CD4-positive, alpha-beta T cell treated with Interleukin-17A for 4 hours (primary cell): ENCODE measurements at regions not wholly inside any gene's neighbourhood (a gene's known extent, or its start where the extent isn't known, plus 50 kb on each side); places are given as distances from the start of the nearest gene placed in this dataset.

Source experiments
- DNase-seq: peaks from one replicate; pipeline ENCODE4 v3.0.0-alpha.2; 2020; ENCODE audit warnings: mixed read lengths

DNA sequence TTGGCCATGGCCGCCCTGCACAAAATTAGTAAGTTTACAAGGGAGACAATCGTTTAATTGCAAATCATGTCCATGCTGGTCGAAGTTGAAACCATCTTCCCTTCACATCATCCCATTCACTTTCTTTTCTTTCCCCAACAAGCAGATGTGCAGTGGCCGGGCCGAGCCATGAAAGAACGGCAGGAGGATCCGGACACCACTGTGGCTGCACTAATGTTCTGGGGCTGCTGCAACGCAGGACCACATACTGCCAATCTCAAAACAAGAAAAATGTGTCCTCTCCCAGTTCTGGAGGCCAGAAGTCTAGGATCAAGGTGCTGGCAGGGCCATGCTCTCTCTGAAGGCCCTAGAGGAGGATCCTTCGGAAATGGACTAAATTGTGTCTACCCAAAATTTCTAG lies 227.4 kb upstream of the MYT1L start:
- DNase-seq, result no peak

DNA sequence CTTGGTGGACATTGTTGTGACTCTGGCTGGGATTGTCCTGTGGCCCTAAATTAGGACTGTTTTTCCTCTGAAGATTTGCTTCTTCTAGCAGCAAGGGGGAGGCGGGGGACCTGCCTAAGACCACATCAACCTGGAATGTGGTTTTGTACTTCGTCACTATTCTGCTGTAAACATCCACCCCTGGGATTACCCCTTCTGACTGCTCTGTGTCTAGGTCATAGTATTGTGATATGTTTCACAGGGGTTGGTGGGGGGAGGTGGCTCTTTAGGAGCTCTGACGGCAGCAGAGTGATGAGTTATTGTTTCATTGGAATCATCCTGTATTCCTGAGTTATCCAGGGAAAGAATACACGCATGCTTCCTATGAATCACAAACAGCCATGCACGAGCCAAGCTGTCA lies 226.4 kb upstream of the MYT1L start:
- DNase-seq, result no peak

DNA sequence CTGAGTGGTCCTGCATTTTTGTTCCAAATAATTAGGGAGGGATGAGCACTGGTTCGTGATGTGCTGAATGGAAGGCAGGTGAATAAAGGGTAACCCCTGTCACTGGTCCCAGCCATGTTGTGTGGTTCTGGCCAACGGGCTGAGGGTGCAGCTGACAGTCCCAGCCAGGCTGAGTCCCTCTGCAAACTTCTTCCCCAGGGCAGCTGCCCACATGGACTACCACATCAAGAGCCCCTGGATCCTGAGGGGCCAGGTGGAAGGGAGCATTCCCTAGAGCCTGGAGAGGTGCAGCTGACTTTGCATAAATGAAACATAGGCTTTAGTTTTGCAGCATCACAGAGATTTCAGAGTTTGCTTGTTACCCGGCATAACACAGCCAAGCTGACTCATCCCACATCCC lies 219.8 kb upstream of the MYT1L start:
- no peak for DNase-seq

DNA sequence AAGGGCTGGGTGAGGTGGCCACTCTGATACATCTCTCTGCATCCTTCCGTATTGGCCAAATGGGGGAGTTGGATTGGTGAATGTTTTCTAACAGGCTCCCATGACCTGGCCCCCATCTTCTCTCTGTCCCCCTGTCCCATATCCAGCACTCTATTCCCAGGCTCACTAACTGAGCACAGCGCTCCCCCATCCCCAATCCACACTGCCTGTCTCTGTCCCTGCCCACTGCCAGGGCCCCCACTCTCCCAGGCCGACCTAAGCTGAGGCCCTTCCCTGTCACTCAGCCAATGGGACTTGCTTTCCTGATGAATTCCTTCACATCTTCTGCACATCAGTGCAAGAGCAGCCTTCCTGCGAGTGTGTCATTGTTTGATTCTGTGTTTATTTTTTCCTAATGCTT lies 216.8 kb upstream of the MYT1L start:
- DNase-seq, result no peak

DNA sequence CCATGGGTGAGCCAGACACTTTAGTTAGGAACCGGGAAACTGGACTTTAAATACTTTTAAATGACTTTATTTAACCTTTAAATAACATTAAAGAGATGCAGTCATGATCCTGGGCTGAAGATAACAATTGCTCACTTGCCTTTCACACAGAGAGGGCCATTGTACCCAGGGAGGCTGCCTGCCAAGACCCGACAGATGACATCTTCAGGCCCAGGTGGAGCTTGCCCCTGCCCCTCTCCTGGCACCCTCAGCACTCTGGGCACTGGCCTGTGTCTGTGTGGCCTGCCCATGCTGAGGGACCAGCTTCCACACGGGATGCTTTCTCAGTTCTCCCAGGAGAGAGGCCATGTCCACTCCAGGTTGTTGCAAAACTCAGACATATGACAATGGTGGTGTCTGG lies 216.4 kb upstream of the MYT1L start:
- no peak for DNase-seq

DNA sequence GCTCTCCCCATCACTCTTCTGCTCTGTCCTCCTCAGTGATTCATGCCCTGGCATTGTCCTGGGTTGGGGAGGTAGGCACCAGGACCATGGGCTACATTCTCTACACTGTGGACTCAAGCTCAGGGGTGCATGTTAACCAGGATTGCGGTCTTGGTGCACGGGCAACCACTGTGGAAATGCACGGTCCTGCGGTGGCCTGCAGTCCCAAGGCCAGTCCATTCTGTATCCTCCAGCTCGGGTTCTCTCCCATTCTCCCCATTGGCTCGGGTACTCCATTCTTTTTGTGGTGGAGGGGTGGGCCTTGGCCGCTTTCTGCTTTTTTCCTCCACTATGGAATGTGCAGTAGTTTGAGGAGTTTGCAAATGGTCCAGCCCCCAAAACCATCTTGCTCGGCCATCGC lies 215.0 kb upstream of the MYT1L start:
- DNase-seq, result no peak

DNA sequence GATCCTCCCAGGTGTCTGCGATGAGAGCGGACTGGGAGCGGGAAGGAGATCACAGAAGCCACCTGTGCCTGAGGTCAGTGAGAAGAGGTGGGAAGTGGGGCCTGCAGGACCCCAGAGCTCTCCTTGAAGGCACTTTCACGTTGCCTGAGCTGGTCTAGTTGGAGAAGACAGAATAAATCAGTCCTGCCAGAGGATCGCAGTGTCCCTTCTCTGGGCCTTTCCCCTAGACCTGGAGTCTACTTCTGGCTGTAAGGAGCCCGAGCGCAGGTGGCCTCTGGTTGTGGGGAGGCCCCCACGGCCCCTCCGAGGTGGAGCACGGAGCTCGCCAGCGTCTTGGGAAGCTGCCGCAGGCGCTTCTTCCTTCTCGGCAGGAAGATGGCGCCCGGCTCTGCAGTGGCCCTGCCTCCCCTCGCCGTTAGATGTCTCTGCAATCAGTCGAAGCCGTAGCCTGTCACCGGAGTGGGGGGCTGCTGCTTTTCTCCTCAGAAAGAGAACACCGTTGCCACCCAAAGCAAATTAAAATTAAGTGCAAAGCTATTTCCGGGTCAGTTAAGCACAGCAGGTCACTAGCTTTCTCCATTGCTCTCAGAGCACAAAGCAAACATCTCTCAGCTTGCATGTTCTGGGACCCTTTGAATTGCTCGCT lies 212.0 kb upstream of the MYT1L start:
- peak; percentile 7 for DNase-seq

DNA sequence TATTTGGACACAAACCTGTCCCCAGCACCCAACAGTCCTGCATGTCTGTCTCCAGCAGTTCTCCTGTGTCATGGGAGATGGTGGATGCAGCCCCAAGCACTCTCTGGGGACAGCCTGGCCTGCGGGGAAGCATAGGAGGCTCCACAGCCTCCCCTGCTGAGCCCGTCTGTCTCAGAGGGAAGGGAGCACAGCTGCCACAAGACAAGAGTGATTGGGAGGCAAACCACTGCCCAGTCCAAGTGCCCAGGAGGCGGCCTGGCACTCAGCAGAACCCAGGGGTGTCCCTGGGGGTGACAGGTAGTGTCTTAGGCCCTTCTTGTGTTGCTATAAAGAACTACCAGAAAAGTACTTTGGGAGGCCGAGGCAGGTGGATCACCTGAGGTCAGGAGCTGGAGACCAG lies 211.2 kb upstream of the MYT1L start:
- DNase-seq, result no peak

DNA sequence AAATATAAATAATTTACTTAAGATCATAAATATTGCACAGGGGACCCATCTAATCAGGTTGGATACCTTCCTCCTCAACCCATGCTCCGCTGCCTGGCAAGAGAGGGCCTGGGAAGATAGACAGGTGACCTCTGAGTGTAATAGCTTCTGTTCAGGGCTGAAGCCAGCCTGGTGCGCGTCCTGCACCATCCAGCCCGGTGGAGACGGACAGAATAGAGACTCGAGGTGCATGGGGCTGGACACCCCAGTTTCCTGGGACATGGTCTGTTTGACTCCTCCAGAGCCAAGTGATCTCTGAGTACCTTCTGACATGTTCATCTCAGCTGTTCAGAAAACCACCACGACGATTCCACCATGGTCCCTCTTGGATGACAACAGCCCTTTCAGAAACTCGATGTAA lies 209.3 kb upstream of the MYT1L start:
- DNase-seq, result no peak

DNA sequence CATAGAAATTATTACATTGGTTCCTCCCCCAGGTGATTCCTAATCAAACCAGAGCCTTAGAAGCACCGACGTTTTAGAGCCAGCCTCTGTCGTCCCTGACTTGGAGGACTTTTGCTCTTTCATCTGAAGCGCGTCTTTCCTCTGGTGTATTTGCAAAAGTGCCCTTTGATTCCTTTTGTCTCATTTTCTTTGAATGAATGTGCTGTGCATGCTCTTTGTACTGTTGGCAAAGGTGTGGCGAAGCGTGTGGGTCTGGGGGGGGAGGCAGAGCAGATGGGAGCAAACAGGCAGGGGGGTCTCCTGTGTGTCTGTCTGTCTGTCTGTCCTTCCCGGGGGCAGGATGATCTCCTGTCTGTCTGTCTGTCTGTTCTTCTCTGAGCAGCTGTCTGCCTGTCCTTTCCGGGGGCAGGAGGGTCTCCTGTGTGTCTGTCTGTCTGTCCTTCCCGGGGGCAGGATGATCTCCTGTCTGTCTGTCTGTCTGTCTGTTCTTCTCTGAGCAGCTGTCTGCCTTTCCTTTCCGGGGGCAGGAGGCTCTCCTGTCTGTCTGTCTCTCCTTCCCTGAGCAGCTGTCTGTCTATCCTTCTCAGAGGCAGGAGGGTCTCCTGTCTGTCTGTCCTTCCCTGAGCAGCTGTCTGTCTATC lies 205.5 kb upstream of the MYT1L start:
- DNase-seq, result no peak

DNA sequence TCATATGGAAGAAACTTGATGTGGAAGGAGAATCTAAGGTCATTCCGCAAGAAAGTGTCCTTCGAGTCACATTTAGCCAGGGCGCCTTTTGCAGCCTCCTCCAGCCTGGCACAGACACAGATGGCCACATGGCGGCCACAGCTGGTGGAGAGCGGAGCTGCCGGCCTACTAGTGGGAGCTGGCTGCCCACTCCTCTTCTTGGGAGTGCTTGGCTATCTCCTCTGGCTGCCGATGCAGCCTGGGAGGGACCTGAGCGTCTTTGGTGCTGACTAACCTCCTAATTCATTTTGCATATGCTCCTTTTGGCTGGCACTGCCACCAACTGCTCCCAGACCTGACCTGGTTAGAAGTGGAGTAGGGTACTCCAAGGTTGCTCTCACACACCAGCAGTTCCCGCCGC lies 199.3 kb upstream of the MYT1L start:
- DNase-seq, result no peak

DNA sequence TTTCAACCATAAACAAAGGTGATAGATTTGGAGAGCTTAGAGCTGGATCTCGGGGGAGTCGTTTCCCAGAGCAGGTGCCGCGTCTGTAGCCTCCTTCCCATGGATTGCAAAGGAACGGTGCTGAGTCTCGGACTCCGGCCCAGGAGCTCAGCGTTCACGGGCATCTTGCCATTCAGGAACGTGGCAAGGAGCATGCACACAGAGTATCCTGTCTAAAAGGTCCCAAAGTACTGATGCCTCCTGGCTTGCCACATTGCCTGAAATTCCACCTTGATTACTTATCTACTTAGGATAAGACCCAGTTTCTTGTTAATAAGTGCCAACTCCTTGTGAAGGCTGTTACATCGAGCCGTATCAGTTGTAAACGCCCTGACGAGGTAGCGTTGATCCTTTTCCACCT lies 197.8 kb upstream of the MYT1L start:
- DNase-seq, result no peak

DNA sequence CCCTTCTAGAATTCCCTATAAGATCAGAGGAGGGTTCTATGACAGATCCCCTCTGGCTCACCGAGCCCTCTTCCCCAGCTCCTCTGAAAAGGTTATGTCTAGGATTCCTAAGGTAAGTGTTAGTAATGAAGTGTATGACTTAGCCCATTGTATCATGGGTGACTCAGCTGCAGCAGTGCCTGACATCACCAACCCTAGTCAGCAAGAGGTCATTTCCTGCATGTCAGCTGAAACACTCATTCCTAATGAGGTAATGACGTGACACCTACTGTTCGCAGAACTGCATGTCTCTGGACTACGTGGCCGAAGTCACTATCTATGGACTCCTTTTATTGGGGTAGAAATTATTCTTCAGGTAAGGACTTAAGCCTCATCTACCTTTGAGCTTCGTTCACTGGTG lies 196.1 kb upstream of the MYT1L start:
- DNase-seq, result no peak

DNA sequence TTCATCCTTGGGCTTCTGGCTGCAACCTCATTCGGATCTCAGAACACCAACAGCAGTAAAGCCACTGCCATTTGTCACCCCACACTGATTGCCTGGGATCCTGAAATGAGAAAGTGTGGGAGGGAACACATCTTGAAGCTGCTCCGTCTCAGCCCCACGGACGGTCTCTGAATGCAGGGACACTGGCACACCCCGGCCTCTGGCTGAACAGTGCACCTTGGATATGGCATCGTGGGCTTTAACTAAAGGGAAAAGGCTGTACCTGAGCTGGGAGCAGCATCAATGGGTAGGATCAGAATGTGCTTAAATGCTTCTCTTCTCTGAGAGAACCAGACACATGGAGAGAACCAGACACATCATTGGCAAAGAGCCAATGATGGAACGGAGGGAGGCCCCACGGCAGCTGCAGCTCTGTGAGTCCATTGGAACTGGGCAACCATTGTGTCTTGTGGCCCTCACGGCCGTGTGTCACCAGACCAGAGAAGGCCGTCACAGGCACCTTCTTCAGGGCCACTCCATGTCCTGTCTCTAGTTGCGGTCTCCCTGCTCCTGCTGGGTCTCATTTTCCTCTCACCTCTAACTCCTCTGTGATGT lies 193.4 kb upstream of the MYT1L start:
- DNase-seq, result no peak

DNA sequence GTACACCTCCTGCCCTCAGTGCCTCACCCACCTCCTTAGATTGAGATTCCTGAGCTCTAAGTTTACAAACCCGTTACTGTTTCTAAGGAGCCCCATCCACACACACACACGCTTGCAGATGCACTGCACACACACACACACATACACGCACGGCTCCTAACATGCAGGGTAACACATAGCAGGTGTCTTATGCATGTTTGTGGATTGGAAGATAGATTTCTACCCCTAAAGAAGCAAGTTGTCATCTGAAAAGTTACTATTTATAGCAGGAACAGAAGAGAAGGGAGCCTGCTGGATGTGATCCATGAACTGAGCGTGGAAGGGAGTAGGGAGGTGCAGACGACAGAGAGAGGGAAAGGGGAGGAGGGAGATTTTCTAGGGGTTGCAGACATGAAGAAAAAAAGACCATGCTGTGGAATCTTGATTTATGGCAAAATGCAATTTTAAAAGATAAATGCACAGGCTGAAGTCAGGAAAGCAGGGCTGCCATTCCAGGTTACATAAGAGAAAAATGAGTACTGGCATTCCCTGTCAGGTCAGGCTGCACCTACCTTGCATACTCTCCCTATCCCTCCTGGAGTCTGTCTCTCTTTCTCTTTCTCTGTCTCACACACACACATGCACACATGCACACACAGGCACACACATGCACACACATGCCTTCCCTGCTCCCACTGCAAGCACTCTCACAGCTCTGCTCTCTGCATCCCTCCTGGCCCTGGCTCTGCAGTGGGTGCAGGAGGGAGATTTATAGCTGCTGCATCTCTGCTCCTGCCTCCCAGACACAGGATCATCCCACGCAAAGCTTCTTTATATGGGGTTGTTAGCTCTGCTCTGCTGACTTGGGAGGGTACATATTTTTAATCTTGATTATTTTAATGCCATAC lies 192.6 kb upstream of the MYT1L start:
- no peak for DNase-seq

DNA sequence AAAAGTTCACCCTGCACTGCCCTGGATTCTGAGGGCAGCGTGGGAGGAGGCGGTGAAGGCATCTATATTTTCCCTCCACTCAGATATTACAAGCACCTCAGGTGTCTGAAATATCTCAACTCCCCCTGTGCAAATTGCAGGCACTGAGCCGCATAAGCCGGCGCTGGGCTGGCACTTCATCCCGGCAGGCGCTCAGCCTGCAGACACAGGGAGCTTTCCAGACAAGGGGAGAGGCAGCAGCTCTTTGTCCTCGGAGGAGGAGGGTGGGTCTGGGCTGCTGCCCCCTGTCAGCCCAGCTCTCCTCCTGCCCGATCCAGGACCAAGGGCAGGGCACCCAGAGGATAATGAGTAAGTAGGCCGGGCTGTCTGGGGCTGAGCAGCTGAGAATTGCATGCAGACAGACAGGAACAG lies 189.3 kb upstream of the MYT1L start:
- no peak for DNase-seq

DNA sequence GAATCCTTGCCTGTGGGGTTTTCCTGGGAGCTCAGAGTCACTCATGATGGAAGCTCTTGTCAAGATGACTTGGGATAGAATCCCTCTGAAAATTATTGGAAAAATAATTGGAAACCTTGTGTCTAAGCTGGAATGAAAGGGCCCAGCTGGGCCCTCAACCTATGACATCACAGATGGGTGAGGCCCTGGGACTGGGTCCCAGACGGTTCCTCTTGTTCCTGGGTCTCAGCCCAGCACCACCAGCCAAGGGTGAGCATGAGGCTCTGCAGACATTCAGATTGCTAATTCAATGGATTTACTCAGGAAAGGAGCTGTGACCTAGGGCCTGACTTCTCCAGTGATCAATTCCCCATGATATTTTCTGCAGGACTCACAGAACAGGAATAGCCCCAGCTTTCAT lies 188.3 kb upstream of the MYT1L start:
- no peak for DNase-seq

DNA sequence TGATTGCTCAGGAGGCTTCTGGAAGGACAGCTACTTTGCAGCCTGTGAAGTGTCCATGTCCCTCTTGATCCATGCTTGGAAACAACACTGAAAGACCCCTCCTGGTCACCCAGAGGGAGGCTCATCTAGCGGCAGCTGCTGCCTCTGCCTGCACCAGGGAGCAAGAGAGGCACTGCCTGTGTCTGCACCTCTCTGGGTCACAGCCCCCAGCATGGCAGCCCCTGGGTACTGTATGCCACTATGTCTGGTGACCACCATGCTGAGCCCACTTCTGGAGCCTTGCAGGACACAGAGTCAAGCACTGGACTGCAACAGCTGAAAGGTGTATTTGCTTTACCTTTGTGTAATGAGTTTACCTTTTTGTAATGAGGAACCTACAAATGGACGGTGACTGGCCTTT lies 186.3 kb upstream of the MYT1L start:
- no peak for DNase-seq

DNA sequence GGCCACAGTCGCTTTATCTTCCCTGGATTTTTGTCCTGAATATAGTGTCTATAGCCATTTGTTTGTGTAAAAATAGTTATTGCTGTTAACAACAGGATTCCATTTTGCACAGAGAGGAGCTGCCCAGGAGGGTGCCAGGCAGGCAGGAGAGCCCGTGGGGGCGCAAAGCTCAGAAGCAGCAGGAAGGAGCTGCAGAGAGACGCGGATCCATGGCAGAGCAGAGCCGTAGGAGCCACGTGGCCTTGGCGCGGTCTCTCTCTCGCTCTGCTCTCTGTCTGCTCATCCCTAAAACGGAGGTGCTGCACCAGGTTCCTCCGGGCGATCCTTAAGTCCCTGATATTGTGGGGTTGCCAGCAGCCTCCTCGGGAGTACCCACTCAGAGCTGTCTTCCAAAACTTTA lies 185.3 kb upstream of the MYT1L start:
- no peak for DNase-seq

DNA sequence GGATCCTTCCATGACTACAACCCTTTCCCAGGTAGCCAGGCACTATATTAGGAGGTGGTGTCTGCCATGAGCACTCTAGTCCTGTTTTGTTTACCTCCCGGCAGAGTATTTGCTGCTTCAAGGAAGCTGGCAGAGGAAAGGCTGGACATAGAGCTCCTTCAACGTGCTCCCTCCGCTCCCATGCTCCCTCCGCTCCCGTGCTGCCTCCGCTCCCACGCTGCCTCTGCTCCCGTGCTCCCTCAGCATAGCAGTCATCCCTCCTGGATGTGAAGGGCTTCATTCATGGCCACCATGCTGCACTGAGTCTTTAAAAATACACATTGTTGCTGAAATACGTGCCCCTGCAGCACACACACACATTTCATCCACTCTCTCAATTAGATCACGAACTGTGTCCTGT lies 181.9 kb upstream of the MYT1L start:
- no peak for DNase-seq

DNA sequence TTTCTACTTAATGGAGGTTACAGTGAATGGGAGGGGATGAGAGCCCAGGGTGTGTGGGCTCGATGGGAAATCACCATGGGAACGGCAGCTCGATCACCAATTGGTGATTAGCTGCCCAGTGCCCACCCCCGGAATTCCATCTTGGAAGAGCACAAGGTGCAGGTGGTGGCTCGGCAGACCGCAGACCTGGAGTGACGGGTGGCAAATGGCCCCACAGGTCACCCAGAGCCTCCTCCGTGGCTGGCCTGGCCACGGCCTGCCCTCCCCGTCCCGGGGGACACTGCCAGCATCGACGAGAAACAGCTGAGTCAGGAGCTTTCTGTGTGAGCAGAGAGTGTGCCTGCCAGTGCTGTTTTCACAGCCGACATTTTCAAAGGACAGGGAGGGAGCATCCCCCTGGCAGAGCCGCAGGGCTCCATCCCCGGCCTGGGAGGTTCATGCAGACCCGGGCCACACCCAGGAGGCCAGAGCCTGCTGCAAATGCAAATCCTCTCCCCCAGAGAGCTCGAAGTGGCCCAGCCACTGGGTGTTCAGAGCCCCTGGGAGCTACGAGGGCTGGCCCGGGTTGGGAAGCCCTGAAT lies 176.4 kb upstream of the MYT1L start:
- DNase-seq, result no peak

DNA sequence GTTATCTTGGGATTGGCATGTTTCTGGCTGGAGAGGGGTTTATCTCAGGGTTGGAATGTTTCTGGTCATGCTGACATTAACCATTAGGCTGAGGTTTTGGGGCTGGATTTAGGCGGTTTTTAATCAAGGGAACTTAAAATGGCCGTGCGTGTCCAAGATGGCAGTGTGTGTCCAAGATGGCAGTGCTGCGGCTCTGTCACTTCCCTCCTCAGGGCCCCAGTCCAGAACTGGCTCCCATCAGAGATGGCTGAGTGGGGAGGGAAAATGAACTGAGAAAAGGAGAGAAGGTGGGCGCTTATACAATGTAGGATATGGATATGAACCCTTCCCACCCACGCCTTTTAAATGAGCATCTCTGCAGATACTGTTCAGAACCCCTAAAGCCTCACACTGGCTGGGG lies 175.5 kb upstream of the MYT1L start:
- DNase-seq, result no peak

DNA sequence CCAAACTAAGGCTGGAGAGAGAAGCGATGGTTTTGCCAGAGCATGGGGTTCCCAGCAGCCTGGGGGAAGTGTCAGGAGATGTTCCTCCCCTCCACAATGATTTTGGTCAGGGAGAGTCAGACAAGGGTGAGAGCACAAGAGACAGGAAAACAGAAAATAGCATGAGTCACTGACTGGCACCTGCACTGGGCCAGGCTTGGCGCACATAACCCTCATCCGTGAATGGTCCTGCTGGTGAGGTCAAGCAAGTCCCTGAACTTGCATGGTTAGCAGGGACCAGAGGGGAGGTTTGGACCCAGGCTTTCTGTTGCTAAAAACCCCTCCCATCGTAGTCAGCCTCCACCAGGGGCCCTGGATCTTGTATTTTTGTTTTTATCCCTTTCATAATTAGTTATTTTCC lies 174.5 kb upstream of the MYT1L start:
- DNase-seq, result no peak
